DMS153 treated with DMSO at 0.1 percent for 48 hours (cell line): ENCODE measurements at regions not wholly inside any gene's neighbourhood (a gene's known extent, or its start where the extent isn't known, plus 50 kb on each side); places are given as distances from the start of the nearest gene placed in this dataset.

ENCODE experiments used
- DNase-seq: peaks from one replicate; lab custom pipeline; 2025; ENCODE audit not compliant: unreplicated experiment; lab: John Stamatoyannopoulos, UW

- no peak for DNase-seq
Measured at GRCh38 chr2:147094077-147094476, 750.8 kb upstream of the ACVR2A start.

GRCh38 chr2:147092266-147092665 lies 752.6 kb upstream of the ACVR2A start:
- DNase-seq, result no peak

- no peak for DNase-seq
Measured at GRCh38 chr2:147091448-147091847, 753.4 kb upstream of the ACVR2A start.

- no peak for DNase-seq
Measured at GRCh38 chr2:147088871-147089270, 756.0 kb upstream of the ACVR2A start.

GRCh38 chr2:147086715-147087114 lies 758.1 kb upstream of the ACVR2A start:
- DNase-seq, result no peak

- no peak for DNase-seq
Measured at GRCh38 chr2:147083664-147084063, 761.2 kb upstream of the ACVR2A start.

- DNase-seq, result peak; percentile 69
Measured at GRCh38 chr2:147082850-147083522, 761.8 kb upstream of the ACVR2A start.

GRCh38 chr2:147081831-147082230 lies 763.0 kb upstream of the ACVR2A start:
- DNase-seq, result no peak

- DNase-seq, result no peak
Measured at GRCh38 chr2:147076634-147077033, 768.2 kb upstream of the ACVR2A start.

- DNase-seq, result no peak
Measured at GRCh38 chr2:147068071-147068470, 776.8 kb upstream of the ACVR2A start.

- DNase-seq, result no peak
Measured at GRCh38 chr2:147067136-147067535, 777.7 kb upstream of the ACVR2A start.

- DNase-seq, result no peak
Measured at GRCh38 chr2:147062073-147062472, 782.8 kb upstream of the ACVR2A start.

GRCh38 chr2:147061269-147061668 lies 783.6 kb upstream of the ACVR2A start:
- no peak for DNase-seq

- no peak for DNase-seq
Measured at GRCh38 chr2:147057892-147058490, 786.8 kb upstream of the ACVR2A start.

- no peak for DNase-seq
Measured at GRCh38 chr2:147051814-147052213, 793.0 kb upstream of the ACVR2A start.

- DNase-seq, result no peak
Measured at GRCh38 chr2:147051248-147051647, 793.6 kb upstream of the ACVR2A start.

- DNase-seq, result no peak
Measured at GRCh38 chr2:147049957-147050356, 794.9 kb upstream of the ACVR2A start.

GRCh38 chr2:147046473-147046872 lies 798.4 kb upstream of the ACVR2A start:
- DNase-seq, result no peak

- DNase-seq, result peak; percentile 23
Measured at GRCh38 chr2:147045113-147045512, 799.7 kb upstream of the ACVR2A start.

GRCh38 chr2:147041121-147041494 lies 803.7 kb upstream of the ACVR2A start:
- DNase-seq, result no peak

GRCh38 chr2:147040298-147041120 lies 804.3 kb upstream of the ACVR2A start:
- no peak for DNase-seq

GRCh38 chr2:147037048-147037447 lies 807.8 kb upstream of the ACVR2A start:
- no peak for DNase-seq
